ENCODE measurements at regions not wholly inside any gene's neighbourhood (a gene's known extent, or its start where the extent isn't known, plus 50 kb on each side); places are given as distances from the start of the nearest gene placed in this dataset.
"Not testable (repeated sequence)": the region's sequence is repeated elsewhere in the genome, so short reads cannot be mapped to it uniquely, and the experiment has no call there.

DNA sequence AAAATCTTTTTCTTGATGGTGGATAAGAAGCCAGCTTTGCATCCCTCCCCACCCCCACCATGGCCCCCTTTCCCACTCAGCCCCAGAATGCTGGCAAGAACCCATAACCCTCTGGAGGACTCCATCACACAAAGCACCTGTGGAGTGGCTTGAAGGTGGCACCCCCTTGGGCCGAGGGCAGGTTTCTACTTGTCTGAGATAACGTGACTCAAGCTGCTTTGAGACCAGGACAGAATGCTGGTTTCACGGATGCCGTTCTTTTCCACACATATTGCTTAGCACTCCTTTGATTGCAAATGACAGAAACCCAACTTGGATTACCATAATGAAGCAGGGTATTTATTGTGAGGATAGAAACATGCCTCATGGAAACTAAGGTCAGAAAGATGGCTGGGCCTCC is 82.2 kb downstream of the LACC1 start:
- Histone ChIP-seq H3K4me1 (ENCODE audit: insufficient read depth) (no peaks in the 10 kb centered on the region), H3K9ac (no peak overlapping the region), H4K20me1 (ENCODE audit: insufficient read depth) (no peaks in the 10 kb centered on the region), H3K9me3 (ENCODE audit: low read depth) (no peaks in the 10 kb centered on the region), H3K4me3 (no peak overlapping the region), H3K9me2 (ENCODE audit: insufficient read depth) (no peaks in the 10 kb centered on the region), H3K79me2 (ENCODE audit: insufficient read depth) (no peaks in the 10 kb centered on the region), H3F3A (ENCODE audit: insufficient read depth) (no peaks in the 10 kb centered on the region), H3K27me3 (replicated peaks; ENCODE audit: insufficient read depth) (0 out of 2 replicates have a peak, but pooled peaks cover 12% of the 10 kb centered on the region), H3K4me2 (ENCODE audit: unreplicated experiment) (no peak overlapping the region), H2AFZ (no peak overlapping the region), H3K36me3 (ENCODE audit: low read depth) (no peaks in the 10 kb centered on the region), H3K27ac (no peak overlapping the region)
- in situ Hi-C loops (cut with MboI): no loop called here
- no peak for DNase-seq
- 59 to 67% methylated on average over 4 of the region's 4 CpGs for WGBS, 2 experiments (ENCODE audit: low coverage in 1 of 2, low lambda C conversion rate in 2 of 2, missing lambda C conversion rate in 2 of 2)
- TF ChIP-seq EZH2 (IDR thresholded peaks at IDR 0.05; ENCODE audit: insufficient read depth, poor library complexity, severe bottlenecking) (no peak), EZH2phosphoT487 (IDR thresholded peaks at IDR 0.05; ENCODE audit: insufficient read depth, low read depth) (no peak)

DNA sequence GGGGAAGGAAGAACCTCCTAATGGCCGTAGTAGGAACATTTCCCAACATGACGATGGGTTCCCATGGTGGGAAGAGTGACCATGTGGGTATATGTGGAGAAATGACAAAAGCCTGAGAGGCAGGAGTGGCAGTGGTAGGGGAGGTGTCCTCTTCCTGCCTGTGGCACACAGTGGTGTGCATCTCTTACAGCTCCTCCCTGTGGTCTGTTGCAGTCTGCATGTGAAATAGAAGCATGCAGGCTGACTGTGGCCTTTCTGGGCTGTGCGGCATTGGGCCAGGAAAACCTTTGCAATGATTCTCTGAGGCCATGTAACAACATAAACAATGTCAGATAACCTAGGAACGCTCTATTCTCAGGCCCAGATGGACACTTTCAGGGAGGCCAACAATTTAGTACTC is 84.0 kb downstream of the LACC1 start:
- TF ChIP-seq EZH2phosphoT487 (IDR thresholded peaks at IDR 0.05; ENCODE audit: insufficient read depth, low read depth): no peak
- no peak for TF ChIP-seq EZH2 (IDR thresholded peaks at IDR 0.05; ENCODE audit: insufficient read depth, poor library complexity, severe bottlenecking)
- WGBS, 2 experiments (ENCODE audit: low coverage in 1 of 2, low lambda C conversion rate in 2 of 2, missing lambda C conversion rate in 2 of 2): 74 to 77% methylated on average over 4 of the region's 4 CpGs
- Histone ChIP-seq H3K27me3 (replicated peaks; ENCODE audit: insufficient read depth) (0 out of 2 replicates have a peak, but pooled peaks cover 12% of the 10 kb centered on the region), H3K4me3 (no peak overlapping the region), H3K79me2 (ENCODE audit: insufficient read depth) (no peaks in the 10 kb centered on the region), H3K27ac (no peak overlapping the region), H3K4me2 (ENCODE audit: unreplicated experiment) (no peak overlapping the region), H3K9me2 (ENCODE audit: insufficient read depth) (no peaks in the 10 kb centered on the region), H3F3A (ENCODE audit: insufficient read depth) (no peaks in the 10 kb centered on the region), H3K4me1 (ENCODE audit: insufficient read depth) (no peaks in the 10 kb centered on the region), H3K36me3 (ENCODE audit: low read depth) (no peaks in the 10 kb centered on the region), H2AFZ (no peak overlapping the region), H4K20me1 (ENCODE audit: insufficient read depth) (no peaks in the 10 kb centered on the region), H3K9me3 (ENCODE audit: low read depth) (no peaks in the 10 kb centered on the region), H3K9ac (no peak overlapping the region)
- in situ Hi-C loops (cut with MboI): no loop called here
- no peak for DNase-seq

DNA sequence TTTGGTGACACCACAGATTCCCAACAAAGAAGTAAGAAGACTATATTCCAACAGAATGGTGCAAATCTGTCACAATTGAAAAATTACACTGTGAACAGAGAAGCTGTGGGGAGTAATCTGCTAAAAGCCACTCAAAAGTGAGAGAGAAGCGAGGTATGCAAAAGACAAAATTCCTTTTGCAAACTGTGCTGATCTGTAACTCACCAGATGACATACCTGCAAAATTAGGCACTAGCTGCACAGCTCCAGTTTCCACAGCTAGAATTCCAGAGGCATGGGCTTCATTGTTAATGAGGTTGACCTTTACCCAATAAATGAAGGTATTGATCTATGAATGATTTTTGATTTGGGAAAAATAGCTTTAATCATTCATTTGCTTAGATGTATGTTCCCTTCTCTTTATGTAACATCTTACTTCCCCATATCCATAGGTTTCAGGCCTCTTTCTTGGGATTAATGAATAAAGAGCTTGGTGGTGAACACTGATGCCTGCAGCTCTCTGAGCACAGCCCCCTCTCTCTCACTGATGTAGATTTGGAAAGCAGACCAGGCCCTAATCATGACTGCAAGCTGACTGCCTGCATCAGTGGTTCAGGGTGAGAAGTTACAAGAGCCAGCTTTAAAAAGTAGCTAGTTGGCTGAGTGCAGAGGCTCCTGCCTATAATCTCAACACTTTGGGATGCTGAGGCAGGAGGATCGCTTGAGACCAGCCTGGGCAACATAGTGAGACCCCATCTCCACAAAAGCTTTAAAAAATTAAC is 85.2 kb downstream of the LACC1 start:
- WGBS, 2 experiments (ENCODE audit: low coverage in 1 of 2, low lambda C conversion rate in 2 of 2, missing lambda C conversion rate in 2 of 2): 48% methylated on average over 2 of the region's 2 CpGs
- Histone ChIP-seq H3K4me2 (ENCODE audit: unreplicated experiment) (no peak overlapping the region), H3K36me3 (ENCODE audit: low read depth) (no peaks in the 10 kb centered on the region), H3K27ac (no peak overlapping the region), H3K4me3 (no peak overlapping the region), H3K79me2 (ENCODE audit: insufficient read depth) (no peaks in the 10 kb centered on the region), H3K27me3 (replicated peaks; ENCODE audit: insufficient read depth) (0 out of 2 replicates have a peak, but pooled peaks cover 6% of the 10 kb centered on the region), H4K20me1 (ENCODE audit: insufficient read depth) (no peaks in the 10 kb centered on the region), H2AFZ (no peak overlapping the region), H3K9me2 (ENCODE audit: insufficient read depth) (no peaks in the 10 kb centered on the region), H3K9me3 (ENCODE audit: low read depth) (no peaks in the 10 kb centered on the region), H3F3A (ENCODE audit: insufficient read depth) (no peaks in the 10 kb centered on the region), H3K9ac (no peak overlapping the region), H3K4me1 (ENCODE audit: insufficient read depth) (no peaks in the 10 kb centered on the region)
- in situ Hi-C loops (cut with MboI): no loop called here
- TF ChIP-seq EZH2 (IDR thresholded peaks at IDR 0.05; ENCODE audit: insufficient read depth, poor library complexity, severe bottlenecking) (no peak), EZH2phosphoT487 (IDR thresholded peaks at IDR 0.05; ENCODE audit: insufficient read depth, low read depth) (no peak)
- no peak for DNase-seq

DNA sequence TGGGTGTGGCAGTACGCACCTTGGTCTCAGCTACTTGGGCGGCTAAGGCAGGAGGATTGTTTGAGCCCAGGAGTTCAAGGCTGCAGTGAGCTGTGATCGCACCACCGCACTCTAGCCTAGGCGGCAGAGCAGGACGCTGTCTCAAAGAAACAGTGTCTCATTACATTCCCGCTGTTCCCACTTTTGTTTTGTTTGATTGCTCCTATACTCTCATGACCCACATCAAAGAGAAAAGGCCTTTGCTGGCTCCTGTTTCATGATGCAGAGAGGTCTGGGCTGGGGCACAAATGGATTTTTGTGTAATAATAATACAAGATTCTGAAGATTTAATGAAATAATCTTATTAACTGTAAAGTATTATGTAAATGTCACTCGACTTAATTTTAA is 85.7 kb downstream of the LACC1 start:
- in situ Hi-C loops (cut with MboI): no loop called here
- Histone ChIP-seq H3K4me3 (no peak overlapping the region), H3K9ac (no peak overlapping the region), H4K20me1 (ENCODE audit: insufficient read depth) (no peaks in the 10 kb centered on the region), H3F3A (ENCODE audit: insufficient read depth) (no peaks in the 10 kb centered on the region), H2AFZ (no peak overlapping the region), H3K4me2 (ENCODE audit: unreplicated experiment) (no peak overlapping the region), H3K4me1 (ENCODE audit: insufficient read depth) (no peaks in the 10 kb centered on the region), H3K9me2 (ENCODE audit: insufficient read depth) (no peaks in the 10 kb centered on the region), H3K9me3 (ENCODE audit: low read depth) (no peaks in the 10 kb centered on the region), H3K79me2 (ENCODE audit: insufficient read depth) (no peaks in the 10 kb centered on the region), H3K27me3 (replicated peaks; ENCODE audit: insufficient read depth) (0 out of 2 replicates have a peak, but pooled peaks cover 6% of the 10 kb centered on the region), H3K27ac (no peak overlapping the region), H3K36me3 (ENCODE audit: low read depth) (no peaks in the 10 kb centered on the region)
- 78 to 80% methylated on average over 8 of the region's 8 CpGs for WGBS, 2 experiments (ENCODE audit: low coverage in 1 of 2, low lambda C conversion rate in 2 of 2, missing lambda C conversion rate in 2 of 2)
- TF ChIP-seq EZH2phosphoT487 (IDR thresholded peaks at IDR 0.05; ENCODE audit: insufficient read depth, low read depth) (no peak), EZH2 (IDR thresholded peaks at IDR 0.05; ENCODE audit: insufficient read depth, poor library complexity, severe bottlenecking) (no peak)
- DNase-seq: no peak

DNA sequence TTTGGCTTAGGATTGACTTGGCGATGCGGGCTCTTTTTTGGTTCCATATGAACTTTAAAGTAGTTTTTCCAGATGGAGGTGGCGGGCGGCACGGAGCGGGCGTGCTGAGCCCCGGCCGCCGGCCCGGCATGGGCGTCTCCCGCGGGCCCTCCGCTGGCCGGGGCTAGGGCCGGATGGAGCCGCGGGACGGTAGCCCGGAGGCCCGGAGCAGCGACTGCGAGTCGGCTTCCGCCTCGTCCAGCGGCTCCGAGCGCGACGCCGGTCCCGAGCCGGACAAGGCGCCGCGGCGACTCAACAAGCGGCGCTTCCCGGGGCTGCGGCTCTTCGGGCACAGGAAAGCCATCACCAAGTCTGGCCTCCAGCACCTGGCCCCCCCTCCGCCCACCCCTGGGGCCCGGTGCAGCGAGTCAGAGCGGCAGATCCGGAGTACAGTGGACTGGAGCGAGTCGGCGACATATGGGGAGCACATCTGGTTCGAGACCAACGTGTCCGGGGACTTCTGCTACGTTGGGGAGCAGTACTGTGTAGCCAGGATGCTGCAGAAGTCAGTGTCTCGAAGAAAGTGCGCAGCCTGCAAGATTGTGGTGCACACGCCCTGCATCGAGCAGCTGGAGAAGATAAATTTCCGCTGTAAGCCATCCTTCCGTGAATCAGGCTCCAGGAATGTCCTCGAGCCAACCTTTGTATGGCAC is 88.7 kb downstream of the LACC1 start:
- H3K9me2 ChIP-seq (ENCODE audit: insufficient read depth); H3K9ac ChIP-seq; H3K4me3 ChIP-seq; H3K27ac ChIP-seq; in situ Hi-C loops (cut with MboI); H3K79me2 ChIP-seq (ENCODE audit: insufficient read depth); DNase-seq; H4K20me1 ChIP-seq (ENCODE audit: insufficient read depth); H3F3A ChIP-seq (ENCODE audit: insufficient read depth); H2AFZ ChIP-seq; H3K36me3 ChIP-seq (ENCODE audit: low read depth); H3K9me3 ChIP-seq (ENCODE audit: low read depth); H3K27me3 ChIP-seq (replicated peaks; ENCODE audit: insufficient read depth); H3K4me2 ChIP-seq (ENCODE audit: unreplicated experiment); H3K4me1 ChIP-seq (ENCODE audit: insufficient read depth): not testable (repeated sequence)
- WGBS, 2 experiments (ENCODE audit: low coverage in 1 of 2, low lambda C conversion rate in 2 of 2, missing lambda C conversion rate in 2 of 2): 87 to 88% methylated on average over 31 to 62 of the region's 63 CpGs

DNA sequence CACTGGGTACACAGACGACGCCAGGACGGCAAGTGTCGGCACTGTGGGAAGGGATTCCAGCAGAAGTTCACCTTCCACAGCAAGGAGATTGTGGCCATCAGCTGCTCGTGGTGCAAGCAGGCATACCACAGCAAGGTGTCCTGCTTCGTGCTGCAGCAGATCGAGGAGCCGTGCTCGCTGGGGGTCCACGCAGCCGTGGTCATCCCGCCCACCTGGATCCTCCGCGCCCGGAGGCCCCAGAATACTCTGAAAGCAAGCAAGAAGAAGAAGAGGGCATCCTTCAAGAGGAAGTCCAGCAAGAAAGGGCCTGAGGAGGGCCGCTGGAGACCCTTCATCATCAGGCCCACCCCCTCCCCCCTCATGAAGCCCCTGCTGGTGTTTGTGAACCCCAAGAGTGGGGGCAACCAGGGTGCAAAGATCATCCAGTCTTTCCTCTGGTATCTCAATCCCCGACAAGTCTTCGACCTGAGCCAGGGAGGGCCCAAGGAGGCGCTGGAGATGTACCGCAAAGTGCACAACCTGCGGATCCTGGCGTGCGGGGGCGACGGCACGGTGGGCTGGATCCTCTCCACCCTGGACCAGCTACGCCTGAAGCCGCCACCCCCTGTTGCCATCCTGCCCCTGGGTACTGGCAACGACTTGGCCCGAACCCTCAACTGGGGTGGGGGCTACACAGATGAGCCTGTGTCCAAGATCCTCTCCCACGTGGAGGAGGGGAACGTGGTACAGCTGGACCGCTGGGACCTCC is 89.4 kb downstream of the LACC1 start:
- H2AFZ ChIP-seq; DNase-seq; in situ Hi-C loops (cut with MboI); H3K27ac ChIP-seq; H3F3A ChIP-seq (ENCODE audit: insufficient read depth); H4K20me1 ChIP-seq (ENCODE audit: insufficient read depth); H3K36me3 ChIP-seq (ENCODE audit: low read depth); H3K9ac ChIP-seq; H3K4me2 ChIP-seq (ENCODE audit: unreplicated experiment); H3K4me3 ChIP-seq; H3K9me2 ChIP-seq (ENCODE audit: insufficient read depth); H3K9me3 ChIP-seq (ENCODE audit: low read depth); H3K27me3 ChIP-seq (replicated peaks; ENCODE audit: insufficient read depth); H3K79me2 ChIP-seq (ENCODE audit: insufficient read depth); H3K4me1 ChIP-seq (ENCODE audit: insufficient read depth): not testable (repeated sequence)
- WGBS, 2 experiments (ENCODE audit: low coverage in 1 of 2, low lambda C conversion rate in 2 of 2, missing lambda C conversion rate in 2 of 2): 75 to 80% methylated on average over 31 of the region's 33 CpGs

Data from GM23248 (cell line).